Glutamatergic neuron (in vitro differentiated cells): ENCODE measurements at regions not wholly inside any gene's neighbourhood (a gene's known extent, or its start where the extent isn't known, plus 50 kb on each side); places are given as distances from the start of the nearest gene placed in this dataset.
"Not testable (repeated sequence)": the region's sequence is repeated elsewhere in the genome, so short reads cannot be mapped to it uniquely, and the experiment has no call there.

Experiments used
- DNase-seq: peaks from one replicate; pipeline ENCODE4 v3.0.0; 2022
- H3K27ac Mint-ChIP-seq: one replicate; pipeline ENCODE4 v1.8.0; 2020; ENCODE audit warnings: mild to moderate bottlenecking, mixed read lengths, inconsistent platforms; ENCODE audit not compliant: unreplicated experiment
- H3K27me3 Mint-ChIP-seq: one replicate; pipeline ENCODE4 v1.8.0; 2020; ENCODE audit warnings: mild to moderate bottlenecking, moderate library complexity, mixed read lengths, inconsistent platforms; ENCODE audit not compliant: unreplicated experiment
- H3K36me3 Mint-ChIP-seq: one replicate; pipeline ENCODE4 v1.8.0; 2020; ENCODE audit warnings: mild to moderate bottlenecking, mixed read lengths, inconsistent platforms; ENCODE audit not compliant: unreplicated experiment
- H3K4me1 Mint-ChIP-seq: one replicate; pipeline ENCODE4 v1.8.0; 2020; ENCODE audit warnings: mild to moderate bottlenecking, low read depth, mixed read lengths, inconsistent platforms; ENCODE audit not compliant: unreplicated experiment
- H3K4me3 Mint-ChIP-seq: one replicate; pipeline ENCODE4 v1.8.0; 2020; ENCODE audit warnings: mild to moderate bottlenecking, mixed read lengths, inconsistent platforms; ENCODE audit not compliant: unreplicated experiment
- H3K9me3 Mint-ChIP-seq: one replicate; pipeline ENCODE4 v1.8.0; 2020; ENCODE audit warnings: mild to moderate bottlenecking, moderate library complexity, mixed read lengths, inconsistent platforms; ENCODE audit not compliant: unreplicated experiment
- CTCF ChIP-seq: fragments of 200-600 bp; sonication (generic); IDR thresholded peaks from one replicate; pipeline ENCODE4 v1.5.0; 2021; ENCODE audit not compliant: partially characterized antibody, unreplicated experiment

- DNase-seq = no peak
- no peak overlapping the region for H3K27ac Mint-ChIP-seq
- no peaks in the 10 kb centered on the region for H3K27me3 Mint-ChIP-seq
- H3K9me3 Mint-ChIP-seq = no peaks in the 10 kb centered on the region
- TF ChIP-seq CTCF = no peak
- H3K4me1 Mint-ChIP-seq = peaks cover 2% of the 10 kb centered on the region
- H3K36me3 Mint-ChIP-seq = no peaks in the 10 kb centered on the region
- no peak overlapping the region for H3K4me3 Mint-ChIP-seq
These were observed 588.9 kb upstream of the TLE4 start for GRCh38 chr9:78982849-78983248.

- H3K36me3 Mint-ChIP-seq = no peaks in the 10 kb centered on the region
- TF ChIP-seq CTCF = no peak
- no peak overlapping the region for H3K27ac Mint-ChIP-seq
- no peaks in the 10 kb centered on the region for H3K9me3 Mint-ChIP-seq
- H3K27me3 Mint-ChIP-seq = no peaks in the 10 kb centered on the region
- no peak overlapping the region for H3K4me3 Mint-ChIP-seq
- peaks cover 2% of the 10 kb centered on the region for H3K4me1 Mint-ChIP-seq
- DNase-seq = no peak
These were observed 586.6 kb upstream of the TLE4 start for GRCh38 chr9:78985084-78985738.

GRCh38 chr9:78986446-78986845 is 585.3 kb upstream of the TLE4 start:
- no peak for TF ChIP-seq CTCF
- no peak overlapping the region for H3K4me3 Mint-ChIP-seq
- no peaks in the 10 kb centered on the region for H3K36me3 Mint-ChIP-seq
- H3K9me3 Mint-ChIP-seq = no peaks in the 10 kb centered on the region
- H3K27me3 Mint-ChIP-seq = no peaks in the 10 kb centered on the region
- no peak for DNase-seq
- peaks cover 2% of the 10 kb centered on the region for H3K4me1 Mint-ChIP-seq
- no peak overlapping the region for H3K27ac Mint-ChIP-seq

GRCh38 chr9:78989031-78989658 is 582.6 kb upstream of the TLE4 start:
- Mint-ChIP-seq H3K4me1 (peaks cover 3% of the 10 kb centered on the region), H3K27ac (no peak overlapping the region), H3K4me3 (no peak overlapping the region), H3K9me3 (no peaks in the 10 kb centered on the region), H3K27me3 (no peaks in the 10 kb centered on the region), H3K36me3 (no peaks in the 10 kb centered on the region)
- DNase-seq = no peak
- TF ChIP-seq CTCF = no peak

GRCh38 chr9:78994471-78994870 is 577.3 kb upstream of the TLE4 start:
- H3K27ac Mint-ChIP-seq = no peak overlapping the region
- H3K4me3 Mint-ChIP-seq = no peak overlapping the region
- no peaks in the 10 kb centered on the region for H3K27me3 Mint-ChIP-seq
- H3K36me3 Mint-ChIP-seq = no peaks in the 10 kb centered on the region
- DNase-seq = no peak
- peaks cover 2% of the 10 kb centered on the region for H3K4me1 Mint-ChIP-seq
- no peaks in the 10 kb centered on the region for H3K9me3 Mint-ChIP-seq
- no peak for TF ChIP-seq CTCF

GRCh38 chr9:78994974-78995373 is 576.8 kb upstream of the TLE4 start:
- not testable (repeated sequence) for H3K4me3 Mint-ChIP-seq, H3K9me3 Mint-ChIP-seq

More at GRCh38 chr9:78994974-78995373, 576.8 kb upstream of the TLE4 start:
- H3K27me3 Mint-ChIP-seq, H3K27ac Mint-ChIP-seq, H3K4me1 Mint-ChIP-seq, H3K36me3 Mint-ChIP-seq, DNase-seq: not testable (repeated sequence)
